Kidney epithelial cell (primary cell): ENCODE measurements at regions not wholly inside any gene's neighbourhood (a gene's known extent, or its start where the extent isn't known, plus 50 kb on each side); places are given as distances from the start of the nearest gene placed in this dataset.

ENCODE experiments used
- DNase-seq: peaks from one replicate; pipeline ENCODE4 v3.0.0-alpha.2; 2010; ENCODE audit warnings: low read depth
- H3K27me3 ChIP-seq: 2 replicates; pipeline ENCODE4 v1.6.0; 2011; ENCODE audit warnings: low read length; ENCODE audit not compliant: control insufficient read depth, insufficient read depth
- H3K36me3 ChIP-seq: 2 replicates; pipeline ENCODE4 v1.5.1; 2011; ENCODE audit warnings: low read length; ENCODE audit not compliant: control insufficient read depth, insufficient read depth
- H3K4me3 ChIP-seq: 2 replicates; pipeline ENCODE4 v1.5.1; 2011; ENCODE audit warnings: low read depth, mild to moderate bottlenecking, control low read depth, low read length
- TF ChIP-seq, protein P1 (sequence below): IDR thresholded peaks from 2 replicates; pipeline ENCODE4 v1.5.1; 2011; ENCODE audit warnings: mild to moderate bottlenecking, moderate library complexity, low read length, control low read depth, inconsistent platforms; ENCODE audit not compliant: insufficient read depth, poor library complexity, severe bottlenecking

DNA sequence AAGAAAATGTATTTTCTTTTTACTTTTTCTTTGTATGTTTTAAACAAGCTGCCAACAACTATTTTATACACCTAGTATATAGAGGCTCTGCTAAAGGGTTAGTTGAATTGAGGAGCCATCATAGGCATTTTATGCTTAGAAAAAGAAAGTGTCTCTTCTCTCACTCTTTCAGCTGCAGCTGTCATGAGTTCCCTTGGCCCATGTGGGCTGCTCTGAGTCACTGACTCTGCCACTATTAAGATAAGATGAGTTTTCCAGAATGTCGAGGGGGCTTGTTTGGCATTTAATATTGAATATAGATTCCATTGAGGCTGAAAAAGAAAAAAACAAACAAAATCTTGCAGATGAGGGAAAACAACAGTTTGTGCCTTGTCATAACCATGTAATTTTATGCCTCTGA is 126.0 kb upstream of the PAQR3 start:
- Histone ChIP-seq H3K27me3 (no peaks in the 10 kb centered on the region), H3K4me3 (no peak overlapping the region), H3K36me3 (no peaks in the 10 kb centered on the region)
- TF ChIP-seq, protein P1, sequence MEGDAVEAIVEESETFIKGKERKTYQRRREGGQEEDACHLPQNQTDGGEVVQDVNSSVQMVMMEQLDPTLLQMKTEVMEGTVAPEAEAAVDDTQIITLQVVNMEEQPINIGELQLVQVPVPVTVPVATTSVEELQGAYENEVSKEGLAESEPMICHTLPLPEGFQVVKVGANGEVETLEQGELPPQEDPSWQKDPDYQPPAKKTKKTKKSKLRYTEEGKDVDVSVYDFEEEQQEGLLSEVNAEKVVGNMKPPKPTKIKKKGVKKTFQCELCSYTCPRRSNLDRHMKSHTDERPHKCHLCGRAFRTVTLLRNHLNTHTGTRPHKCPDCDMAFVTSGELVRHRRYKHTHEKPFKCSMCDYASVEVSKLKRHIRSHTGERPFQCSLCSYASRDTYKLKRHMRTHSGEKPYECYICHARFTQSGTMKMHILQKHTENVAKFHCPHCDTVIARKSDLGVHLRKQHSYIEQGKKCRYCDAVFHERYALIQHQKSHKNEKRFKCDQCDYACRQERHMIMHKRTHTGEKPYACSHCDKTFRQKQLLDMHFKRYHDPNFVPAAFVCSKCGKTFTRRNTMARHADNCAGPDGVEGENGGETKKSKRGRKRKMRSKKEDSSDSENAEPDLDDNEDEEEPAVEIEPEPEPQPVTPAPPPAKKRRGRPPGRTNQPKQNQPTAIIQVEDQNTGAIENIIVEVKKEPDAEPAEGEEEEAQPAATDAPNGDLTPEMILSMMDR, result no peak
- no peak for DNase-seq

DNA sequence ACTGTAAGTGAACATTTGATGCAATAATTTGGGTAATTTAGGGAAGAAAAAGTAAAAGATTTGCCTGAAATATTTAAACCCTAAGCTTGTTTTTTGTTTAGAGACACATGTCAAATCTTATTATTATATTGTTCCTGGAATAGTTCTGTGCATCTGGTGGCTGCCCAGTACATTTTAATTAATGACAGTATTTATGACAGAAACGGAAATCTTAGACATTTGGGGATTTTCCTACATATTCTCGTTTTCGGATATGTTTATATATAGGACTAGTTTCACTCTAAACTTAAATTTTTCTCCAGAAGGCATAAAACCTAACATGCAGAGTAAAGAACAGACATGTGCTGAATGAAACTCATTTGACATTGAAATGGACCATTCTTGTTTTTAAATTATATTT is 125.6 kb upstream of the PAQR3 start:
- Histone ChIP-seq H3K27me3 (no peaks in the 10 kb centered on the region), H3K36me3 (no peaks in the 10 kb centered on the region), H3K4me3 (no peak overlapping the region)
- DNase-seq, result no peak
- TF ChIP-seq, protein P1, result no peak

DNA sequence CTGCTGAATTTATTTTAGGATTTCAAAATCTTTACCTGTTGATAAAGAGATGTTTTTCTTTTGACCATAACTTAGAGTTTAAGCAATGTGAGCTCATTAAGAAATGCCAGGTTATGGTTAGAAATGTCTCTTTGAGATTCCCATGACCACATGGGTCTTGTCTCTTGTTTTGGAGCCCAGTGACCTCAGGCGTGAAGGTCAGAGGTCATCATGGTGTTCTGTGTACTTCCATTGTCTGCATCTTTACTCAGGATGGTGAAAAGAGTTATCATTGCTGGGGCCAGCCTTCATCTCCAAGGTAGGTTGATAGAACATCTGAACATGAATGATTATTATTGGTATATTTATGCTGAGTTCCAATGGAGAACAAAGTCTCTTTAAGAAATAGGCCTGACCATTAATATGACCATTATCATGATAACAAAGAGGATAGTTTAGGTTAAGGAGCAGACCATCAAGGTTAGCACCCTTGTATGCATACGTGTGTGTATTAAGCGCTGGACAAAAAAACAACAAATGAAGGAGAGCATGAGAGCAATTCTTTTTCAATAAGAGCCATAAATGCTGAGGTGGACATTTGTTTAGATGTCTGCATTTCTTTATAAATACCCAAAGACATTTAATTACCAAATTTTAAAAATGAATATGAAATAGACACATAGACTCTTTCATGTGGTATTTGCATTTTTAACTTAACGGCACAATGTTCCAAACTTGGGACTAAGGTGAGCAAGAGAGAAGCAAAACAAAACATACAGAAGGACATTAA is 120.6 kb upstream of the PAQR3 start:
- no peak overlapping the region for H3K4me3 ChIP-seq
- no peak for DNase-seq
- TF ChIP-seq, protein P1, result no peak
- no peaks in the 10 kb centered on the region for H3K36me3 ChIP-seq
- H3K27me3 ChIP-seq, result no peaks in the 10 kb centered on the region

DNA sequence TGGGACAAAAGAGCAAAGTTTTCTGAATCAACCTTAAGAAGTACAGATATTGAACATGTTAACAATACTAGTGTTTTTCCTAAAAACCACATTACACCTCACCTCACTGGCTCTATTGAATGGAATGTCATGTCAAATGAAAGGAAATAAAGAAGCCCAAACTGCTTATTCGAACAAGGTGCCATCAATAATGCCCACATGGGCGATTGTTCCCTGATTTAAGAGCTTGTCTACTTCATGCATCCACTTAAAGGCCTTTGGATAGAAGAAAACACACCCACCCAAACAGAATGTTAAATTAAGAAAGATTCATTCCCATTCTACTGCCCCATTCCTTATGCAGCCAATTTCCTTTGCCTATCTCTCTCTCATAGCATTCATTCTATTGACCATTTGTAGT is 118.5 kb upstream of the PAQR3 start:
- TF ChIP-seq, protein P1, result no peak
- no peak for DNase-seq
- Histone ChIP-seq H3K4me3 (no peak overlapping the region), H3K36me3 (no peaks in the 10 kb centered on the region), H3K27me3 (no peaks in the 10 kb centered on the region)

DNA sequence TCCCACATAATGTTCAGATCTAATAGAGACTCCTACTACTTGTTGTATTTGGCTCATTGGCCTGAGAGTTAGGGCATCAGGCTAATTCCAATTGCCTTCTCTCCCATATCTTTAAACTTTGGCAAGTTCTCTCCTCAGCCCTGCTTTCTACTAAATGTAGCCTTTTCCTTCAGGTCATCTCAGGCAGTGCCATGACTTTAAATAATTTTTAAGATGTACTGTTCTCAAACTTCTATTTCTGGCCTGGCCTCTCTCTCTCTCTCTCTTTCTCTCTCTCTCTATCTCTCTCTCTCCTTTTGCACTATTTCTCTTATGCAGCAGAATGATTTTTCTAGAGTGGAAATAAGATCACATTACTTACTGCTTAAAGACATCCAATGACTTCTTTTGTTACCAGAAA is 114.5 kb upstream of the PAQR3 start:
- DNase-seq, result no peak
- H3K4me3 ChIP-seq, result no peak overlapping the region
- H3K36me3 ChIP-seq, result no peaks in the 10 kb centered on the region
- H3K27me3 ChIP-seq, result no peaks in the 10 kb centered on the region
- TF ChIP-seq, protein P1, result no peak

DNA sequence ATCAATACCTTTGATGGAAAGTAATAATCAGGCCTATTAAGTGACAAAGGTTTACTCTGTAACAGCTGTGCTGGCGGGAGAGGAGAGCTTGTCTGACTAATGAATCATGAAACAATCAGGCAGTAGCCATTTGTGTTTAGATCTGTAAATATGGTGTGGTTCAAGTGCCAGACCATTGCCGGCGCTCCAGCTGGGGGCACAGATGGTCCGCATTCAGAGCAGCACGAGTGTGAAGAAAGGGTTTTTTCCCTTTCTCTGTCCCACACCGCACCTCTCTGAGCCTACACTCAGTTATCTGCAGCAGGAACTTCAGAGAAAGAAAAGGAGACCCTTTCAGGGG is 111.3 kb upstream of the PAQR3 start:
- TF ChIP-seq, protein P1, result no peak
- no peak for DNase-seq
- Histone ChIP-seq H3K27me3 (no peaks in the 10 kb centered on the region), H3K36me3 (no peaks in the 10 kb centered on the region), H3K4me3 (no peak overlapping the region)
